Activated CD4-positive, alpha-beta T cell treated with anti-CD3 and anti-CD28 coated beads, Interleukin-2, Interleukin-4, amounts not matched to agents 100 ng/mL and 50 ng/mL, durations not matched to agents 16 hours and 8 hours (primary cell): ENCODE measurements at regions not wholly inside any gene's neighbourhood (a gene's known extent, or its start where the extent isn't known, plus 50 kb on each side); places are given as distances from the start of the nearest gene placed in this dataset.

ENCODE experiments used
- DNase-seq: peaks from one replicate; pipeline ENCODE4 v3.0.0-alpha.2; 2020; ENCODE audit warnings: low spot score

GRCh38 chr5:148913493-148913892 is 87.1 kb downstream of the ADRB2 start:
- no peak for DNase-seq

GRCh38 chr5:148913985-148914431 is 87.6 kb downstream of the ADRB2 start:
- DNase-seq: no peak

- no peak for DNase-seq
Observed at GRCh38 chr5:148915224-148915817, 88.9 kb downstream of the ADRB2 start.

GRCh38 chr5:148920646-148921288 is 94.4 kb downstream of the ADRB2 start:
- no peak for DNase-seq

- no peak for DNase-seq
Observed at GRCh38 chr5:148921350-148921749, 94.9 kb downstream of the ADRB2 start.

GRCh38 chr5:148922606-148923005 is 96.2 kb downstream of the ADRB2 start:
- no peak for DNase-seq

GRCh38 chr5:148923023-148923422 is 96.6 kb downstream of the ADRB2 start:
- no peak for DNase-seq

GRCh38 chr5:148924817-148925216 is 98.4 kb downstream of the ADRB2 start:
- DNase-seq: no peak

- no peak for DNase-seq
Observed at GRCh38 chr5:148926207-148926606, 99.8 kb downstream of the ADRB2 start.

GRCh38 chr5:148927307-148927946 is 101.0 kb downstream of the ADRB2 start:
- DNase-seq: no peak

- no peak for DNase-seq
Observed at GRCh38 chr5:148928141-148928540, 101.7 kb downstream of the ADRB2 start.

- no peak for DNase-seq
Observed at GRCh38 chr5:148931453-148932057, 105.1 kb downstream of the ADRB2 start.

- DNase-seq: no peak
Observed at GRCh38 chr5:148932355-148932935, 106.0 kb downstream of the ADRB2 start.

- DNase-seq: no peak
Observed at GRCh38 chr5:148933903-148934432, 107.6 kb downstream of the ADRB2 start.

- no peak for DNase-seq
Observed at GRCh38 chr5:148934895-148935400, 108.5 kb downstream of the ADRB2 start.

GRCh38 chr5:148937239-148937638 is 110.8 kb downstream of the ADRB2 start:
- no peak for DNase-seq

GRCh38 chr5:148937830-148938521 is 111.6 kb downstream of the ADRB2 start:
- no peak for DNase-seq

GRCh38 chr5:148938522-148938882 is 112.1 kb downstream of the ADRB2 start:
- no peak for DNase-seq

- DNase-seq: no peak
Observed at GRCh38 chr5:148939676-148940075, 113.3 kb downstream of the ADRB2 start.

- DNase-seq: no peak
Observed at GRCh38 chr5:148941810-148942209, 115.4 kb downstream of the ADRB2 start.

- DNase-seq: no peak
Observed at GRCh38 chr5:148949841-148950470, 112.9 kb downstream of the SH3TC2 start.
